DOHH2 (cell line): ENCODE measurements at regions not wholly inside any gene's neighbourhood (a gene's known extent, or its start where the extent isn't known, plus 50 kb on each side); places are given as distances from the start of the nearest gene placed in this dataset.

Experiments used
- H3F3A ChIP-seq: fragments of 200-600 bp; sonication (generic), shearing (Covaris generic); 2 replicates; pipeline ENCODE4 v1.6.0; 2016; ENCODE audit warnings: antibody characterized with exemption, mild to moderate bottlenecking; ENCODE audit not compliant: control insufficient read depth, insufficient read depth
- H3K27ac ChIP-seq: fragments of 200-600 bp; sonication (generic); 2 replicates; pipeline ENCODE4 v1.5.1; 2014; ENCODE audit warnings: low read depth, mild to moderate bottlenecking, low read length, moderate library complexity
- H3K27me3 ChIP-seq: fragments of 200-600 bp; sonication (generic); 2 replicates; pipeline ENCODE4 v1.6.1; 2014; ENCODE audit warnings: mild to moderate bottlenecking, low read length, mixed read lengths; ENCODE audit not compliant: control insufficient read depth
- H3K36me3 ChIP-seq: fragments of 200-600 bp; sonication (generic); 2 replicates; pipeline ENCODE4 v1.6.1; 2014; ENCODE audit warnings: mild to moderate bottlenecking, low read length, moderate library complexity, mixed read lengths; ENCODE audit not compliant: control insufficient read depth
- H3K4me1 ChIP-seq: fragments of 200-600 bp; sonication (generic); 2 replicates; pipeline ENCODE4 v1.6.1; 2014; ENCODE audit warnings: mild to moderate bottlenecking, low read length, mixed read lengths; ENCODE audit not compliant: control insufficient read depth
- H3K4me2 ChIP-seq: fragments of 200-600 bp; sonication (generic); 2 replicates; pipeline ENCODE4 v1.6.0; 2014; ENCODE audit warnings: mild to moderate bottlenecking, low read length, moderate library complexity
- H3K4me3 ChIP-seq: fragments of 200-600 bp; sonication (generic); 2 replicates; pipeline ENCODE4 v1.5.1; 2014; ENCODE audit warnings: mild to moderate bottlenecking, low read length, mixed read lengths
- H3K79me2 ChIP-seq: fragments of 200-600 bp; sonication (generic); 2 replicates; pipeline ENCODE4 v1.6.1; 2014; ENCODE audit warnings: mild to moderate bottlenecking, low read length, mixed read lengths; ENCODE audit not compliant: control insufficient read depth
- H3K9me2 ChIP-seq: fragments of 200-600 bp; sonication (generic); replicated peaks from 2 replicates; pipeline ENCODE4 v1.6.1; 2014; ENCODE audit warnings: mild to moderate bottlenecking, low read length, mixed read lengths; ENCODE audit not compliant: control insufficient read depth
- H3K9me3 ChIP-seq: fragments of 200-600 bp; sonication (generic); 2 replicates; pipeline ENCODE4 v1.6.1; 2014; ENCODE audit warnings: antibody characterized with exemption, low read length, mixed read lengths; ENCODE audit not compliant: control insufficient read depth, insufficient read depth
- H4K20me1 ChIP-seq: fragments of 200-600 bp; sonication (generic); 2 replicates; pipeline ENCODE4 v1.6.0; 2014; ENCODE audit warnings: low read depth, mild to moderate bottlenecking, antibody characterized with exemption, low read length, moderate library complexity; ENCODE audit not compliant: control insufficient read depth, insufficient read depth
- EZH2phosphoT487 ChIP-seq: fragments of 200-600 bp; sonication (generic); IDR thresholded peaks from 2 replicates; pipeline ENCODE4 v1.6.1; 2017; ENCODE audit warnings: borderline replicate concordance, mild to moderate bottlenecking, antibody characterized with exemption, low read length, moderate library complexity, mixed read lengths
- TF ChIP-seq, protein P1 (sequence below): fragments of 200-600 bp; sonication (generic); IDR thresholded peaks from one replicate; pipeline ENCODE4 v1.5.1; 2014; ENCODE audit warnings: antibody characterized with exemption, mild to moderate bottlenecking, low read depth, low read length; ENCODE audit not compliant: poor library complexity, severe bottlenecking

DNA sequence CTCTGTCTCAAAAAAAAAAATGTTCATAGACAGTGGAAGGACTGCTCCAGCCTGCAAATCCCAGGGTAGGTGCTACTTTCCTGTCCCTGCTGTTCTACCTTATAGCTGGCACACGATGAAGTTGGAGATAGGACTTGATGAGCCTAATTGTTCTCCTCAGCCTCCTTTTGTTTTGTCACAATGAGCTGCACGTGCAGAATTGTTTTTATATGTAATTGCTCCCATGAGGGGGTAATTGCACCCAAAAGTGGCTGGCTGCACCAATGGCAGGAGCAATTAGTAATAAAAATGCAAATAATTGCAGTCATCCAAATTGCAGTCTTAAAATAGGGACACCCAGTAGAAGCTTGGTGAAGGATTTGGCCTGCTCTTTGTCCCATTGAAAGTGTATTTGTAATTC lies 63.0 kb upstream of the PFN2 start:
- no peaks in the 10 kb centered on the region for H3K36me3 ChIP-seq
- no peaks in the 10 kb centered on the region for H3F3A ChIP-seq
- TF ChIP-seq, protein P1, sequence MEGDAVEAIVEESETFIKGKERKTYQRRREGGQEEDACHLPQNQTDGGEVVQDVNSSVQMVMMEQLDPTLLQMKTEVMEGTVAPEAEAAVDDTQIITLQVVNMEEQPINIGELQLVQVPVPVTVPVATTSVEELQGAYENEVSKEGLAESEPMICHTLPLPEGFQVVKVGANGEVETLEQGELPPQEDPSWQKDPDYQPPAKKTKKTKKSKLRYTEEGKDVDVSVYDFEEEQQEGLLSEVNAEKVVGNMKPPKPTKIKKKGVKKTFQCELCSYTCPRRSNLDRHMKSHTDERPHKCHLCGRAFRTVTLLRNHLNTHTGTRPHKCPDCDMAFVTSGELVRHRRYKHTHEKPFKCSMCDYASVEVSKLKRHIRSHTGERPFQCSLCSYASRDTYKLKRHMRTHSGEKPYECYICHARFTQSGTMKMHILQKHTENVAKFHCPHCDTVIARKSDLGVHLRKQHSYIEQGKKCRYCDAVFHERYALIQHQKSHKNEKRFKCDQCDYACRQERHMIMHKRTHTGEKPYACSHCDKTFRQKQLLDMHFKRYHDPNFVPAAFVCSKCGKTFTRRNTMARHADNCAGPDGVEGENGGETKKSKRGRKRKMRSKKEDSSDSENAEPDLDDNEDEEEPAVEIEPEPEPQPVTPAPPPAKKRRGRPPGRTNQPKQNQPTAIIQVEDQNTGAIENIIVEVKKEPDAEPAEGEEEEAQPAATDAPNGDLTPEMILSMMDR = no peak
- no peak for TF ChIP-seq EZH2phosphoT487
- no peak overlapping the region for H3K4me3 ChIP-seq
- H3K9me3 ChIP-seq = no peaks in the 10 kb centered on the region
- no peaks in the 10 kb centered on the region for H3K79me2 ChIP-seq
- no peak overlapping the region for H3K4me2 ChIP-seq
- H3K27me3 ChIP-seq = 0 out of 2 replicates have a peak, but pooled peaks cover 5% of the 10 kb centered on the region
- no peaks in the 10 kb centered on the region for H3K9me2 ChIP-seq
- no peaks in the 10 kb centered on the region for H4K20me1 ChIP-seq
- no peak overlapping the region for H3K27ac ChIP-seq
- no peaks in the 10 kb centered on the region for H3K4me1 ChIP-seq

DNA sequence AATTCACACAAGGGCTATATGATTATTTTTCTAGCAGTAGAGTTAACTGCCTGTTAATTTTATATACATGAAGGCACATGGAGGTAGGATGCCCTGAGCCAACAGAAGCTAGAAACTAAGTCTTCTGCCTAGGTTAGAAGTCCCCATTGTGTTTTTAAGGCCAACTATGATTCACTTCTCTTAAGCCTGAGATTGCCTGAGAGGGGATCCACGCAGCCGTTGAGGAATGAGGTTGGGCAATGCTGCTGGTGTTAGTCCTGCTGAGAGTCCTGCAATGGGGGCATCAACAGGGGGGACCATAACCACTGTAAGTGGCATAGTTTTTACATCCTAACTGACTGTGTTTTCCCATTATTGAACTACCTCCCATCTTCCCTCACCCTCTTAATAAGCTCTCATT lies 60.1 kb upstream of the PFN2 start:
- Histone ChIP-seq H3K4me3 (no peak overlapping the region), H3K36me3 (no peaks in the 10 kb centered on the region), H3K27ac (no peak overlapping the region), H3K79me2 (no peaks in the 10 kb centered on the region), H3F3A (no peaks in the 10 kb centered on the region), H3K9me3 (no peaks in the 10 kb centered on the region), H3K4me2 (no peak overlapping the region), H3K27me3 (0 out of 2 replicates have a peak, but pooled peaks cover 5% of the 10 kb centered on the region), H3K4me1 (no peaks in the 10 kb centered on the region), H3K9me2 (no peaks in the 10 kb centered on the region), H4K20me1 (no peaks in the 10 kb centered on the region)
- no peak for TF ChIP-seq EZH2phosphoT487
- TF ChIP-seq, protein P1 = no peak

DNA sequence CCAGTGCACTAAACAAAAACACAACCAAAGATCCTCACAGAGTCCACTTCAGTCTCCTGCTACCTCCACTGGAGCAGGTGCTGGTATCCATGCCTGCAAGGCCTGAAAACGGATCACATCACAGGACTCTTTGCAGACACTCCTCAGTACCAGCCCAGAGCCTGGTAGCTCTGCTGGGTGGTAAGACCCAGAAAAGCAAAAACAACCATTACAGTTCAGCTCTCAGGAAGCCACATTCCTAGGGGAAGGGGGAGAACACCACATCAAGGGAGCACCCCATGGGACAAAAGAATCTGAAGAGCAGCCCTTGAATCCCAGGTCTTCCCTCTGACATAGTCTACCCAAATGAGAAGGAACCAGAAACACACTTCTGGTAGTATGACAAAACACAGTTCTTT lies 52.5 kb upstream of the PFN2 start:
- Histone ChIP-seq H3K9me3 (no peaks in the 10 kb centered on the region), H3K79me2 (no peaks in the 10 kb centered on the region), H3K4me3 (no peak overlapping the region), H3K27me3 (peaks cover 2% of the 10 kb centered on the region; the same call in 1 of the 2 replicates), H3K4me1 (peaks cover 9% of the 10 kb centered on the region), H3K4me2 (no peak overlapping the region), H3K9me2 (no peaks in the 10 kb centered on the region), H3K36me3 (no peaks in the 10 kb centered on the region), H3K27ac (no peak overlapping the region), H4K20me1 (no peaks in the 10 kb centered on the region), H3F3A (no peaks in the 10 kb centered on the region)
- TF ChIP-seq, protein P1 = no peak
- TF ChIP-seq EZH2phosphoT487 = no peak
